ENCODE measurements at regions not wholly inside any gene's neighbourhood (a gene's known extent, or its start where the extent isn't known, plus 50 kb on each side); places are given as distances from the start of the nearest gene placed in this dataset.

GRCh38 chrX:10034740-10035260, 67.6 kb downstream of the CLDN34 start:
- TF ChIP-seq CTCF (IDR thresholded peaks at IDR 0.05; ENCODE audit: borderline replicate concordance, extremely low read depth, low read length, poor library complexity, severe bottlenecking), result no peak
- TF ChIP-seq EZH2 (IDR thresholded peaks at IDR 0.05; ENCODE audit: borderline replicate concordance, low read depth, low read length, severe bottlenecking), result no peak
